Cardiac septum (tissue), 1 donor: ENCODE measurements at regions not wholly inside any gene's neighbourhood (a gene's known extent, or its start where the extent isn't known, plus 50 kb on each side); places are given as distances from the start of the nearest gene placed in this dataset.

ENCODE experiments used
- DNase-seq: peaks from one replicate; pipeline ENCODE4 v3.0.0-alpha.2; 2020; ENCODE audit warnings: low spot score
- intact Hi-C: fragments of 100-400 bp; cut with DNase I; formaldehyde crosslinking; loops from one replicate; pipeline ENCODE4 v1.14.0; 2022
- donor health status: DM: no; HTN: no; CAD: no.

DNA sequence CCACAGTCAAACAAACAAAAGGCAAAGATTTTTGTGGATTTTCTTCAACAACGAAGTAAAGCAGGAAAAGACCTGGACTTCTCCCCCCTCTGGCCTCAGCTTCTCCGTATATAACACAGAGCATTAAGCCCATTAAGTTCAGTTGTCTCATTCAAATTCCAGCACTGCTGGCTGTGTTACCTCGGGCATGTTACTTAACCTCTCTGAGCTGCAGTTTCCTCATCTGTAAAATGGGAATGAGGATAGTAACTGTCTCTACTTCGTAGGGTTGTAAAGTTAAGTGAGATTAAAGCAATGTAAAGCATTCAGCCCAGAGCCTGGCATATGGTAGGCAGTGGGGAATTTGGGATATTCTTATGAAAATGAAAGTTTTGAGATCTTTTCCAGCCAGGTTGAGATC lies 92.7 kb upstream of the SMIM23 start:
- intact Hi-C loops: no loop called here
- no peak for DNase-seq

DNA sequence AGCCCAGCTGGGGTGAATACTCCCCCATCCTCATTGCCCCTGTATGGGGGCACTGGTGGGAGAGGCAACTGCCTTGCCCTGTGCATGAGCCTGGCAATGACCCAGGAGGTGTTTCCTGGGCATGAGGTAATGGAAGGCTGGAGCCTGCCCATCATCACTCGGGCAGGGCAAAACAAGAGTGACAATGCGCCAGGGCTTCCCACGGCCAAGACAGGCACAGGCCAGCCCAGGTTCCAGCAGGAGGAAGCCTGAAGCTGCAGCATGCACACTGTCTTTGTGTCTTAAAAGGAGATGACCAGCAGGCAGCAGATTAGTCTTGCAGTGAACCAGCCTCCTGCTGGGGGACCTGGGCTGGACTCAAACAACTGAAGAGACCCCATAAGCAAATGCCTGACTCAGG lies 92.2 kb upstream of the SMIM23 start:
- no peak for DNase-seq

DNA sequence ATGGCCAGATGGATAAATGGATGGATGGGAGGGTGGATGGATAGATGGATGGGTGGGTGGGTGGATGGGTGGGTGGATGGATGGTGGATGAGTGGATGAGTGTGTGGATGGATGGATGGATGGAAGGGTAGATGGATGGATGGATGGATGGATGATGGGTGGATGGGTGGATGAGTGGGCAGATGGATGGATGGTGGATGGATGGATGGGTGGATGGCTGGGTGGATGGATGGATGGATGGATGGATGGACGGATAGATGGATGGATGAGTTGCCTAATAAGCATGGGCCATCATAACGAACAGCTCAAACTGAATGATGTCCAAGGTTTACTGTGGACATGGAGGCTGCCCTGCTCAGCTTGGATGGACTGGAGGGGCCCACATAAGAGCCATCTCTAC lies 89.8 kb upstream of the SMIM23 start:
- no peak for DNase-seq
- intact Hi-C loops: no loop called here

More for the DNA sequence above, 92.2 kb upstream of the SMIM23 start:
- intact Hi-C loops: no loop called here

DNA sequence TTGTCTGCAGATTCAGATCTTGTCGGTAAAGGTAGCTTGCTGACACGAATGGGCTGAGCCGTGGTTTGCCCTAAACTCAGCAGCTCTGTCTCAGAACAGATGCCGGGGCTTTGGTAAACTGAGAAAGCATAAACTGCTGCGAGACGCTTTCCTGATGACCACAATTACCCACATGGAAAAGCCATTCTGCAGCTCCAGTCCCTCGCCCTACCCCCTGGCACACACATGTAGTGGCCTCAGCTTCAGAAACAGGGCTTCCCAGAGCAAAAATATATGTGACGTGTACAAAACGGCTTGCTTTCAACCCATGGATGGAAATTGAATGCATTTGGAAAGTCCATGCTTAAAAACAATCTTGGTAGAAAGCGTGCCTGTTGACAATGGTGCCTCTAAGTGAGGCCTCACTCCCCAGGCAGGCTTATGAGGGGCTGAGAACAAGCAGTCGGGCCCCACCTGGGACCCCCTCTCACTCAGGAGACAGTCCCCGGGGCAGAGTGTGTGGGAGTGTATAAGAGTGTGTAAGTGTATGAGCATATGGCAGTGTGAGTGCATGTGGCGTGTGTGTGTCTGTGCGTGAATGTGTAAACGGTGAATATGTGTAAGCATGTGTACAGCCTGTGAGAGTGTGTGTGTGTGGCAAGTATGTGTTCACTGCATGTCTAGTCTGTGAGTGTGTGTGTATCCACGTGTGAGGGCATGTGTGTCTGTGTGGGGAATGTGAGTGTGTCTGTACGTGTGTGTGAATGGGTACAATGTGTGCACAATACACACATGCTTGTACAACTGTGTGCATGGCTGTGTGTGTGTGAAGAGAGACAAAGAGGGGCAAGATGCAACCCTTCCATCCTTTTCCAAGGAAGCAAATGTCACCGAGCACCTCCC lies 88.2 kb upstream of the SMIM23 start:
- intact Hi-C loops: no loop called here

DNA sequence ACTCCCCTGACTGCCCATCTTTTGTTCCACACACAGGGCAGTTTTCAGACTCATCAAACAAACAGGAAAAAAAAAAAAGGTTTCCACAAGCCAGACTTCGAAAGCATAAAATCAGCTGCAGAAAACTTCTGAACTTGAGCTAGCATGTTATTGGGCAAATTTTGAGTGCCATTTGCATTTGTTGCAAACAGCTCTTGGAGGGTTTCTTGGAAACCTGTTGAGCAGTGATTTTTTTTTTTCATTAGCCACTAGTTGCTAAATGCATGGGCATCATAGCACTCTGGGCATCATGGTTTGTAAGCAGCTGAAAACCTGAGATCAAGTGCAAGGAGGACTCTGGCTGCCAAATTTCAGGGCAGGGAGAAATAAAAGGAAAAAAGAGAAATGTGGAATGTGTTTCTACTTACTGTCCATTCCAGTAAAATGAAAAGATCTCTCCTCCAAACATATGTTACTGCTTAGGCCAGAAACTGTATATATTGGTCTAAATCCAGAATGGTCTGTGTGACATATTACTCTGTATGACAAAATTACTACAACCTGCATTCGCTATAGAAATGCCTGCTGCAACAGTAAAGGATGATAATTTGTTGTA lies 85.2 kb upstream of the SMIM23 start:
- no peak for DNase-seq
- intact Hi-C loops: loop anchor here (5.0 kb wide), 1 partner anchor 37 kb away; no protein-coding TSS in a partner anchor

More for the DNA sequence above, 88.2 kb upstream of the SMIM23 start:
- DNase-seq: peak; percentile 66

DNA sequence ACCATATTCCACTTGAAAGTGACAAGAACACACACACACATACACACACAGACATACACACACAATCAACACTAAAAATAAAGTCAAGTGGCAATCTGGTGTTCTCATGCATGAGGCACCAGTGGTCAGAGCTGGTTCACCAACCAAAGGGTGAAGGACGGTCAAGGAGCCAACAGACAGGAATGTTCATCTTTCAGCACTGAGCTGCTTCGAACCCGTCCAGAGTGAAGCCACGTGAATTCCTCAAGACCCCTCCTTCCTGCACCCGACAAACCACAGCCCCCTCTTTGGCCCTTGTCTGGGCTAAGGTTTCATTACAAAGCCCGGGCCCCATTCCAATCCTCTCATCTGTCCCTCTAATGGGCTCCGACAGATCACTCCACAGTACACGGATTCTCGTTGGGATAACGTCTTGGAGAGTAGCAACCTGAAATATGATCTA lies 84.5 kb upstream of the SMIM23 start:
- intact Hi-C loops: loop anchor here (5.0 kb wide), 1 partner anchor 36 kb away; no protein-coding TSS in a partner anchor

DNA sequence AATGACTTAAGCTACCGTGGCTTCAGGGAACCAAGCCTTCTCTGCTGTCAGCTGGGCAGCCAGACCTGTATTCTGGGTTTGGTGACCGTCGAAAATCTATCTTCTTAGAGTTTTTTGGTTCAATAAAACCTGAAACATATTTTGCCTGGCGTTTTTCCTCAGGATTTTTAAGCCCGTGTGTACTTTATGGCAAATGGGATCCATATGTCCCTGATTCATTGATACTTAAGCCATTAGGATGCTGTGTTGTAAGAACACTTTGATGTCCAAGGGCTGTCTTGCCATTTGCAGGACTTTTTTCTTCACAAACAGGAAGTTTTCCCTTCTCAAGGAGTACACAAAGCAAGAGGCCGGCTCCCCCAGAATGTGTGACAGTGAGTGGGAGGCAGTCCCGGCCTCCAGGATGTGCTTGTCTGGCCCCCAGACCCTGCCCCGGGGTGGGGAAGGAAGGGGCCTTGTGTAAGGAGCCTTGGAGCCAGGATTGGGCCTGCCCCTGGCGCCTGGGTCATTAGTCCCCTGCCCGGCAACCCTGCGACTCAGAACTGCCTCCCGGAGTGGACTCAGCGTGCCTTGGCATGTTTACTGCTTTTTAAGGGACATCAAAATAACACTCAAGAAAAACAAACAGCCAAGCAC lies 83.4 kb upstream of the SMIM23 start:
- intact Hi-C loops: loop anchor here (5.0 kb wide), 1 partner anchor 35 kb away; no protein-coding TSS in a partner anchor

More for the DNA sequence above, 84.5 kb upstream of the SMIM23 start:
- DNase-seq: no peak

DNA sequence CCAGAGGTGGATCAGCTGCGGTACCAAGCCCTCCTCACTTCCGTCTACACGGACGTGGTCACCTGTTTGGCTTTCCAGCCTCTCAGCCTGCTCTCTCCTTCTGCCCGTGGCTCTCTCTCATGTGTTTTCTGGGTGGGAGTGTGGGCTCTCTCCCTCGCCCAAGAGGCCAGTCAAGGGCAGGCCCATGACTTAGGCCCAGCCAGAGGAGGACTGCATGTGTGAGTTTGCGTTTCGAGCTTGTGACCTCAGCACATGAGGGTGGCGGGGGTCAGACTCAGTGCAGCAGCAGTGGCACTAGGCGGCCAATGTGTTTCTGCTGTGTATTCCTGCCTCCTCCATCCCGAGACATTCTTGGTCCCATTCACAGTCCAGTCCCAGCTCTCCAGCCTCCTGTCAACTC lies 82.5 kb upstream of the SMIM23 start:
- intact Hi-C loops: loop anchor here (5.0 kb wide), 1 partner anchor 34 kb away; no protein-coding TSS in a partner anchor
- DNase-seq: no peak

More for the DNA sequence above, 83.4 kb upstream of the SMIM23 start:
- no peak for DNase-seq

DNA sequence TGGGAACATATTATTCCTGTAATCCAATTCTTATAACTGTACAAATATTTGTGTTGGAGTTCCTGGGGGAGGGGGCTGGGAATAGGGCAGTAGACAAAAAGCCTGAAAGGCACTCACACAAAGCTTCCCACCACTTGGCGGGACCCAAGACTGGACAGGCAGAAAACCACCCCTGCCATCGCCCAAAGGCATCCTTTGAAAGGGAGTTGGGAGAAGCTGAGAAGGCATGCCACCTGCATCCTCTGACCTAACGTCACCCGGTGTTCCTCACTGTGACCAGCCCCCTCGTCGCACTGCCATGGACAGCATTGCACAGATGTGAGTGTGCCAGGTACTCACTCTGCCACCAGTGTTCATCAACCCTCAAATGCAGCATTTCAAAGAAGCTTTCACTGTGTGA lies 80.6 kb upstream of the SMIM23 start:
- intact Hi-C loops: no loop called here
- no peak for DNase-seq

DNA sequence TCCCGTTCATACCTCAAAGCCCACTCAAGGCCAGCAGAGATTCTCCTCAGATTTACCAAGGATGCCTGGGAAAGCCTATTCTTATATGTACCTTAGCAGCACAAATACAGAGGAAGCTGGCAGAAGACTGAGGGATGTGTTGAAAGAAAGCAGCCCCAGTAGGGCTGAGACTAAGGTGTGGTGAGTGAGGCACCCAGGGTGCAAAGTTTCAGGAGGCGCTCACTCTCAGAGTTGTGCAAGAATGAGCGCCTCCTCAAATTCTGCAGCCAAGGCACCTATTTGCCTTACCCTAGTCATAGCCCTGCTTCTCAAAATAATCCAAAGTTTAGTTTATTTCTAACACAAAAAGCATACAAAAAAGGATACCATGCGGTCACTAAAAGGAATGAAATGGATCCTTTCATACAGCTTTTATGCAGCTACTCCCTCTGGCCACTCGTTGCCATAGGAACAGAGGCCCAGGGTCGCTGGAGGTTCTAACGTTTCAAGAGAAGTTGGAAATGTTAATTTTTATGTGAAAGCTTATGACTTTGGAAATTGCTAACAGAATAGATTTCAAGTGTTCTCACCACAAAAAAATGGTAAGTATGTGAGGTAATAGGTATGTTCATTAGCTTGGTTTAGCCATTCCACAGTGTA lies 79.7 kb upstream of the SMIM23 start:
- intact Hi-C loops: no loop called here
- no peak for DNase-seq

DNA sequence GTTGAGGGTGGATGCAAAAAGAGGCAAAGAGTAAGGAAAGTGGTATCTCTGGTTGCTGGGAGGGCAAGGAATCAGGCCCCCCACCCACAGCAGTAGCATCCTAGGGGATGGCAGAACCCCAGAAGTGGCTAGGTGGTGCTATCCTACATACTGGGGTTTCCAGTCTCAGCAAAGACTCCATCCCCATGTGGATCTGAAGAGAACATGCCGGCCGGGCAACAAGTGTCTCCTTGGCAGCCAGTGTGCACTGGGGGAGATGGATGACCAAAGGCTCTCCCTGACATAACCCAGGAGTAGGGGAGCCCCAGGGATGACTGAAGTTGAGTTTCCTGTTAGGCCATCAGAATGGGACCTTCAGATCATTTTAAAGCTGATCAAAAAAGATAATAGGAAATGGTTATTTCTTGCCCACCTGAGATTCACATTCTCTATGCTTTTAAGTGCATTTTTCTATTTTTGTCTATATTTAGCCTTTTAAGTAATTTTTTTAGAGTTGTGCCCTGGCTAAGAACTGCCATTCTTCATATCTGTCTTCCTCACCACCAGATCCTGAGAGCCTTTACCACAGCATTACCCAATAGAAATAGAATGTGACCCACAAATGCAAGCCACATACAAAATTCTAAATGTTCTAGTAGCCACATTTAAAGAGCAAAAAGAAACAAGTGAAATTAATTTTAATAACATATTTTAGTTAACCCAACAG lies 78.7 kb upstream of the SMIM23 start:
- intact Hi-C loops: no loop called here
- no peak for DNase-seq

DNA sequence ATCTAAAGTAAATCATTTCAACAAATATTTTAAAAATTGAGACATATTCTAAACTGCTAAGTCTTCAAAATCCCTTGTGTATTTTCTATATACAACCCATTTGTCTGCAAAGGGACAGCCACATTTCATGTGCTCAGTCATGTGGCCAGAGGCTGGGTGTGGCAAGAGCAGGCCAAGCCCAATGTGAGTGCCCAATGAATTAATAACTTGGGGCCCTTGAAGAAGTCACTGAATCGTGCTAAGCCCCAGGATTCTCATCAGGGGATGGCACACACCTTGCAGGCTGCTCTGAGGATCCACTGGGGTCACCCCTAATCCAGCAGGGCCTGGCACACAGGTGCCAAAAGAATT lies 78.2 kb upstream of the SMIM23 start:
- no peak for DNase-seq
- intact Hi-C loops: no loop called here

DNA sequence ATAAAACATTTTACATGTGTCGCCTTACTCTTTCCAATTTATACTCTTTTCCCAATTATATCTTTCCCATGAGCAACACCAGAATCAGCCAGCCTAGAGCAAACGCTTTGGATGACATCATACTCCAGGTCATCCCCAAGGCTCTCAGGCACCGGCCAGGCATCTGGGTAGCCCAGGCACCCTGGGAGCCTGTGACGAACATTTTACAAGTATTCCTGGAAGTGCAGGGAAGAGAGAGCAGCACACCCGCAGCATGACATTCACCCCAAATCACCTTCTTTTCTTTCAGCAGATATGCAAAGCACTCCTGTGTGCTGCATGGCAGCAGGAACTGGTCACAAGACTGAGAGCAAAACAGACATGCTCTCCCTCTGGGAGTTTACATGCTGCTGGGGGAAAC lies 75.7 kb upstream of the SMIM23 start:
- peak; percentile 81 for DNase-seq
- intact Hi-C loops: no loop called here

DNA sequence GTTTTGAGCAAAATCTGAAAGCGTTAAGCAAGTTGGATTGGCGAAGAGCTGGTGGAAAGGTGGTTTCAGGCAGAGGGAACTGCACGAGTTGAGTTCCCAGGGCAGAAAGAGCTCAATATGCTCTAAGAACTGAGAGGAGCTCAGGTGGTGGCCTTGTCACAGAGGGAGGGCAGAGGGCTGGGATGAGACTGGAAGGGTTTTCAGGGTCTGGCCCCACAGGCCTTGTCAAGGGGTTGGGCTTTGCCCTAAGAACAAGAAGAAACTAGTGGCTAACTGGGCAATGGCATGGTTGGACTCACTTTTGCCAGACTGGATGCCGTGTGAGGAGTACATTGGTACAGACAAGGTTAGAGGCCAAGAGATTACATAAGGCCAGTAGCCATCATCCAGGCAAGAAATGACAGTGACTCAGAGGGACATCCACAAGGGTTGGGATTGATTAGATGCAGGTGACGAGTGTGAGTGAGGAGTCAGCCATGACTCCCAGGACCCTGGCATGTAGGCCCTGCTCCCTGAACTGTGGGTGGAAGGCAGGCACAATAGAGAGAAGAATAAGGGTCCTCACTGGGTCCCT lies 75.1 kb upstream of the SMIM23 start:
- intact Hi-C loops: no loop called here
- DNase-seq: no peak

DNA sequence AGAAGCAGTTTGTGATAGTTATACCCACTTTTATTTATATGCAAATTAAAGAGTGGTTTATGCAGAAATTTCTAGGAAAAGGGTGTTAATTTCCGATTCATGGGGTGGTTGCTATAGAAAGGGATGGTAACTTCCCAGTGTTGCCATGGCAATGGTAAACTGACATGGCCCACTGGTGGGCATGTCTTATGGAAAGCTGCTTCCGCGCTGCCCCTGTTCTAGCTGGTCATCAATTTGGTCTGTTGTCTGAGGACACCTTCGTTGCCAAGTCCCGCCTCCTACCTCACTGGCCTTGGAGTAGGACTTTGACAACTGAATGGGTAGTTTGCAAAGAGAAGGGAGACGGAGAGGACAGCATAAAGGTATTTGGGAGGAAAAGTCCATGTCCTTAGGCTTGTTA lies 74.0 kb upstream of the SMIM23 start:
- intact Hi-C loops: no loop called here
- no peak for DNase-seq

DNA sequence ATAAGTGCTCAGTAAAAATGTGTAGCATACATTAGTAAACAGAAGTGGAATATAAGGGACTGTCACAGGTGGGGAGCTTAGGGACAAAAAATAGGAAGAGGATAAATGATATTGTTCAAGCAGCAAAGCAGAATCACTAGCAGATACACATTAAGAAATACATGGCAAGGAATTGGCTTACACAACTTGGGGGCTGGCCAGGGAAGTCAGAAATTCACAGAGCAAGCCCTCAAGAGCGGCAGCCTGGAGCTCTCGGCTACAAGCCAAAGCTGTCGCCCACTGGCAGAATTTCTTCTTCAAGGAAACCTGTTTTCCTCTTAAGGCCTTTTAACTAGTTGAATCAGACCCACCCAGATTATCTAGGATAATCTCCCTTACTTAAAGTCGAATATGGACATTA lies 73.0 kb upstream of the SMIM23 start:
- no peak for DNase-seq

DNA sequence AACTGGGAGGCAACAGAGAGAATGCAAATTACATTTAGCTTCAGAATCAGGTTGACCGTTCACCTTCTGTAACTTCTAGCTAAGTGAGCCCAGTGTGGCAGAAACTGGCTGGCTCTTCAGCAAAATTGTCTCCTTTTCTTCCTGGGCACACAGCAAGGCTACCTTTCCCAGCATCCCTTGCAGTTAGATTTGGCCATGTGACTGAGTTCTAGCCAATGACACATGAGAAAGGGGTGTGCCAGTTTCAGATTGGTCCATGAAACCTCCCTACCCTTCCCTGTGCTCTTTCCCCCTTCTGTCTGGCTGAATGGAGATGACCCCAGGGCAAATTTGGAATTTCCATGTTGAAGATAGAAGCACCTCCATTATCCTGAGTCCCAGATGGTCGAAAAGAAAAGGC lies 72.5 kb upstream of the SMIM23 start:
- no peak for DNase-seq
- intact Hi-C loops: no loop called here

More for the DNA sequence above, 73.0 kb upstream of the SMIM23 start:
- intact Hi-C loops: no loop called here

DNA sequence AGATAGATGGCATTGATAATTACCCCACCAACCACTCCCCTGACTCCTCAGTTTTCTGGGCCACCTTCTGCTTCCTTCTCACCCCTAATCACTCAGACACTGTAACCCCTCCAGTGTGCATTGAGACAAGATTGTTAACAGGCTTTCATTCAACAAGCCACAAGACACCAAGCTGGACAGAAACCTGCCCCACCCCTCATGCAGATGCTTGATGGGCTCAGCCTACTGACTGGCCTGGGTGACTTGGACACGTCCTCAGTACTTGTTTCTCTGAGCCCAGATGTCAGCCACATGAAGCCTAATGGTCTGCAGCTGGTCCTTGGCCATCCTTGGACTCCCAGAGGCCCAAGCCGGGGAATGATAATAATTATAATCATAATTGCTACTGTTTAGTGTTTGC lies 71.4 kb upstream of the SMIM23 start:
- intact Hi-C loops: no loop called here
- no peak for DNase-seq

DNA sequence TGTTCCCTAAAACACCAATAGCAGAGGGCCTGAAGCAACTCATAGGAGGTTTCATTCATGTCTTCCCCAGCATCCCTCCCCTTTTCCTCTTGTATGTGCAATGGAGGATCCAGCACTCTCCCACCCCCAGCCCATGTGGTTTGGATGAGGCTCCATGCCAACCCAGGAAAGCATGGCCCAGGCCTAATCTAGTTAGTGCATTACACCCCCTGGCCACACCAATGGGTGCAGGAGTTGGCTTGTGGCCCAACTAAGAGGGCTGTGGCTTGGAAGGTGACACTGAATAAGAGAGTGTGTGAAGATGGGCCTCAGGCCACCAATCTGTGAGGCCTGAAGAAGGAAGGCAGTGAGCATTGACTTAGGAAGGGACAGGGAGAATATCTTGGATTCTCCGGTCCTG lies 70.8 kb upstream of the SMIM23 start:
- no peak for DNase-seq
- intact Hi-C loops: no loop called here
